Transverse colon (tissue), 1 donor: ENCODE measurements at regions not wholly inside any gene's neighbourhood (a gene's known extent, or its start where the extent isn't known, plus 50 kb on each side); places are given as distances from the start of the nearest gene placed in this dataset.

Source experiments
- EP300 ChIP-seq: sonication (generic); formaldehyde crosslinking; IDR thresholded peaks from one replicate; pipeline ENCODE4 v1.6.1; 2017; ENCODE audit warnings: antibody characterized with exemption, low read depth
- POLR2A ChIP-seq: fragments of 450-650 bp; IDR thresholded peaks from one replicate; pipeline ENCODE4 v1.6.1; 2016; ENCODE audit warnings: antibody characterized with exemption, mild to moderate bottlenecking, moderate library complexity

DNA sequence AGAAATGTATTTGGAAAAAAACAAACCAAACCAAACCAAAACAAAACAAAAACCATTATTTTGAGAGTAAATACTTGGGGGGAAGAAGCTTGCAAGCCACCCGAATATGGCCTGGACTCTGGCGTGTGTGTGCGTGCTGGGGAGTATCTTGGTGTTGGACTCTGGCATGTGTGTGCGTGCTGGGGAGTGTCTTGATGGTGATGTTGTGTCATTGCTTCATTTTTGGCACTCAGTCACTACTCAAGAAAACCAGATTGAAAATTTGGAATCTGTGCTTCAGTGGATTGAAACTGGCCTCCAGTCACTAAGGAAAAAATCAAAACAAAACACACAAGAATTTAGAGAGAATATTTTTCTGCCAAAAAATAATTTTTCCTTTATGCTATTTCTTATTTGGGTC is 76.1 kb downstream of the ARRDC3 start:
- TF ChIP-seq POLR2A (no peak), EP300 (no peak)
